IPS-18a (cell line): ENCODE measurements at regions not wholly inside any gene's neighbourhood (a gene's known extent, or its start where the extent isn't known, plus 50 kb on each side); places are given as distances from the start of the nearest gene placed in this dataset.

Source experiments
- H3K27ac ChIP-seq: one replicate; pipeline ENCODE4 v1.5.1; 2013; ENCODE audit warnings: low read length
- H3K27me3 ChIP-seq: one replicate; pipeline ENCODE4 v1.6.1; 2013; ENCODE audit warnings: mild to moderate bottlenecking, low read length; ENCODE audit not compliant: control insufficient read depth, insufficient read depth
- H3K36me3 ChIP-seq: one replicate; pipeline ENCODE4 v1.6.1; 2013; ENCODE audit warnings: low read depth, low read length; ENCODE audit not compliant: control insufficient read depth
- H3K4me1 ChIP-seq: one replicate; pipeline ENCODE4 v1.6.1; 2013; ENCODE audit warnings: low read depth, low read length; ENCODE audit not compliant: control insufficient read depth
- H3K4me3 ChIP-seq: one replicate; pipeline ENCODE4 v1.5.1; 2013; ENCODE audit warnings: low read length
- H3K9ac ChIP-seq: one replicate; pipeline ENCODE4 v1.6.1; 2013; ENCODE audit warnings: mild to moderate bottlenecking, low read length, moderate library complexity
- H3K9me3 ChIP-seq: one replicate; pipeline ENCODE4 v1.6.1; 2013; ENCODE audit warnings: low read depth, low read length; ENCODE audit not compliant: control insufficient read depth

GRCh38 chr2:78318275-78318674 lies 707.2 kb upstream of the REG3G start:
- H3K9ac ChIP-seq, result no peak overlapping the region
- no peak overlapping the region for H3K4me3 ChIP-seq

GRCh38 chr2:78330193-78330592 lies 695.3 kb upstream of the REG3G start:
- Histone ChIP-seq H3K4me3 (no peak overlapping the region), H3K27me3 (no peaks in the 10 kb centered on the region), H3K9ac (no peak overlapping the region), H3K9me3 (no peaks in the 10 kb centered on the region), H3K36me3 (no peaks in the 10 kb centered on the region), H3K27ac (no peak overlapping the region), H3K4me1 (peaks cover 5% of the 10 kb centered on the region)

More at GRCh38 chr2:78318275-78318674, 707.2 kb upstream of the REG3G start:
- peaks cover 8% of the 10 kb centered on the region for H3K4me1 ChIP-seq
- no peaks in the 10 kb centered on the region for H3K36me3 ChIP-seq
- H3K9me3 ChIP-seq, result no peaks in the 10 kb centered on the region
- no peak overlapping the region for H3K27ac ChIP-seq
- H3K27me3 ChIP-seq, result no peaks in the 10 kb centered on the region

- H3K27me3 ChIP-seq, result no peaks in the 10 kb centered on the region
- no peak overlapping the region for H3K27ac ChIP-seq
- H3K4me1 ChIP-seq, result peaks cover 3% of the 10 kb centered on the region
- no peak overlapping the region for H3K4me3 ChIP-seq
- H3K36me3 ChIP-seq, result no peaks in the 10 kb centered on the region
- no peaks in the 10 kb centered on the region for H3K9me3 ChIP-seq
- no peak overlapping the region for H3K9ac ChIP-seq
These were observed 674.3 kb upstream of the REG3G start for GRCh38 chr2:78351208-78351607.

GRCh38 chr2:78353168-78353567 lies 672.3 kb upstream of the REG3G start:
- Histone ChIP-seq H3K9ac (no peak overlapping the region), H3K27ac (no peak overlapping the region), H3K4me3 (no peak overlapping the region), H3K4me1 (peaks cover 5% of the 10 kb centered on the region), H3K36me3 (no peaks in the 10 kb centered on the region), H3K27me3 (no peaks in the 10 kb centered on the region), H3K9me3 (no peaks in the 10 kb centered on the region)

GRCh38 chr2:78355967-78356366 lies 669.5 kb upstream of the REG3G start:
- Histone ChIP-seq H3K36me3 (no peaks in the 10 kb centered on the region), H3K27ac (no peak overlapping the region), H3K4me3 (no peak overlapping the region), H3K4me1 (peaks cover 5% of the 10 kb centered on the region), H3K9me3 (no peaks in the 10 kb centered on the region), H3K27me3 (no peaks in the 10 kb centered on the region), H3K9ac (no peak overlapping the region)

GRCh38 chr2:78383576-78383975 lies 641.9 kb upstream of the REG3G start:
- H3K27me3 ChIP-seq, result no peaks in the 10 kb centered on the region
- no peak overlapping the region for H3K27ac ChIP-seq
- no peak overlapping the region for H3K9ac ChIP-seq
- H3K9me3 ChIP-seq, result no peaks in the 10 kb centered on the region
- no peaks in the 10 kb centered on the region for H3K4me1 ChIP-seq
- H3K4me3 ChIP-seq, result no peak overlapping the region
- no peaks in the 10 kb centered on the region for H3K36me3 ChIP-seq

- no peaks in the 10 kb centered on the region for H3K4me1 ChIP-seq
- no peak overlapping the region for H3K27ac ChIP-seq
- H3K9me3 ChIP-seq, result no peaks in the 10 kb centered on the region
- no peak overlapping the region for H3K9ac ChIP-seq
- H3K4me3 ChIP-seq, result no peak overlapping the region
- H3K27me3 ChIP-seq, result no peaks in the 10 kb centered on the region
- no peaks in the 10 kb centered on the region for H3K36me3 ChIP-seq
These were observed 628.3 kb upstream of the REG3G start for GRCh38 chr2:78397198-78397597.

GRCh38 chr2:78407960-78408794 lies 617.3 kb upstream of the REG3G start:
- Histone ChIP-seq H3K9me3 (no peaks in the 10 kb centered on the region), H3K9ac (no peak overlapping the region), H3K36me3 (no peaks in the 10 kb centered on the region), H3K4me1 (no peaks in the 10 kb centered on the region), H3K27me3 (no peaks in the 10 kb centered on the region), H3K27ac (no peak overlapping the region), H3K4me3 (no peak overlapping the region)

GRCh38 chr2:78408795-78409118 lies 616.7 kb upstream of the REG3G start:
- Histone ChIP-seq H3K4me1 (no peaks in the 10 kb centered on the region), H3K9ac (no peak overlapping the region), H3K27me3 (no peaks in the 10 kb centered on the region), H3K9me3 (no peaks in the 10 kb centered on the region), H3K27ac (no peak overlapping the region), H3K4me3 (no peak overlapping the region), H3K36me3 (no peaks in the 10 kb centered on the region)

GRCh38 chr2:78411303-78411702 lies 614.2 kb upstream of the REG3G start:
- no peak overlapping the region for H3K27ac ChIP-seq
- no peaks in the 10 kb centered on the region for H3K36me3 ChIP-seq
- no peaks in the 10 kb centered on the region for H3K9me3 ChIP-seq
- no peak overlapping the region for H3K4me3 ChIP-seq
- H3K9ac ChIP-seq, result no peak overlapping the region
- H3K4me1 ChIP-seq, result no peaks in the 10 kb centered on the region
- H3K27me3 ChIP-seq, result no peaks in the 10 kb centered on the region

GRCh38 chr2:78416625-78417300 lies 608.7 kb upstream of the REG3G start:
- H3K9me3 ChIP-seq, result no peaks in the 10 kb centered on the region
- H3K27me3 ChIP-seq, result no peaks in the 10 kb centered on the region
- H3K9ac ChIP-seq, result no peak overlapping the region
- no peaks in the 10 kb centered on the region for H3K36me3 ChIP-seq
- H3K4me3 ChIP-seq, result no peak overlapping the region
- no peaks in the 10 kb centered on the region for H3K4me1 ChIP-seq
- no peak overlapping the region for H3K27ac ChIP-seq

GRCh38 chr2:78417355-78417754 lies 608.1 kb upstream of the REG3G start:
- Histone ChIP-seq H3K4me1 (no peaks in the 10 kb centered on the region), H3K36me3 (no peaks in the 10 kb centered on the region), H3K27ac (no peak overlapping the region), H3K27me3 (no peaks in the 10 kb centered on the region), H3K4me3 (no peak overlapping the region), H3K9ac (no peak overlapping the region), H3K9me3 (no peaks in the 10 kb centered on the region)
